Gastrocnemius medialis (tissue), 4 donors: ENCODE measurements at regions not wholly inside any gene's neighbourhood (a gene's known extent, or its start where the extent isn't known, plus 50 kb on each side); places are given as distances from the start of the nearest gene placed in this dataset.

Experiments used
- CTCF ChIP-seq, 5 experiments: fragments of 450-650 bp in 3 of 5; fragments of 200-600 bp in 2 of 5; sonication (generic) in 2 of 5; IDR thresholded peaks in 4 of 5; conservative IDR thresholded peaks in 1 of 5; 1 replicate in 4 of 5; 2 replicates in 1 of 5; pipeline ENCODE4 v1.5.1; 2016 to 2019; ENCODE audit warnings: antibody characterized with exemption in 5 of 5, mild to moderate bottlenecking in 3 of 5, moderate library complexity in 3 of 5
- POLR2A ChIP-seq, 2 donors: fragments of 450-650 bp; IDR thresholded peaks; one replicate each; pipeline ENCODE4 v1.6.1; 2017; ENCODE audit warnings: antibody characterized with exemption in 2 of 2, mild to moderate bottlenecking in 2 of 2, moderate library complexity in 2 of 2

DNA sequence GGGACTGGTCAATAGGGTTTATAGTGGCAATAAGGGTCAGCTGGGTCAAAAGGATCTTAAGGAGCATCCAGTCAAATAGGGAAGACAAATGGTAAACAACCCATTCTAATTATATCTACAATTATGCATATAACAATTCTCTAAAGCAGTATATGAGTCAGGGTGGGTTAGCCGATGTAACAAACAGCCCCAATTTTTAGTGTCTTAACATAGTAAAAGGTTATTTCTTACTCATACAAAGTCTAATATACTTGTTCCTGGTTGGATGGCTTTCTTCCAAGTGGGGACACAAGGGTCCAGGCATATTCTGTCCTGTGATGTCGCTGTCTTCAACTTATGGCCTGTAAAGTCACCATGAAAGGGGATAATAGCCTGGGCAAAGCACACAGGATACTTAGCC is 97.9 kb upstream of the GALNT15 start:
- TF ChIP-seq CTCF (IDR thresholded peaks at IDR 0.05 in 4 of 5, conservative IDR thresholded peaks at IDR 0.05 in 1 of 5) = no peak
- no peak for TF ChIP-seq POLR2A (IDR thresholded peaks at IDR 0.05)
